Astrocyte of the spinal cord (primary cell): ENCODE measurements at regions not wholly inside any gene's neighbourhood (a gene's known extent, or its start where the extent isn't known, plus 50 kb on each side); places are given as distances from the start of the nearest gene placed in this dataset.
"Not testable (repeated sequence)": the region's sequence is repeated elsewhere in the genome, so short reads cannot be mapped to it uniquely, and the experiment has no call there.

Source experiments
- DNase-seq: peaks from one replicate; pipeline ENCODE4 v3.0.0; 2011; ENCODE audit warnings: low read depth, low spot score
- H3K4me3 ChIP-seq: 2 replicates; pipeline ENCODE4 v1.5.1; 2011; ENCODE audit warnings: low read depth, mild to moderate bottlenecking, low read length, moderate library complexity
- CTCF ChIP-seq: IDR thresholded peaks from 2 replicates; pipeline ENCODE4 v1.5.1; 2012; ENCODE audit warnings: low read depth, mild to moderate bottlenecking, low read length, inconsistent platforms
- in situ Hi-C: cut with HindIII; loops from 2 replicates; pipeline ENCODE4 v1.10.0; 2017; ENCODE audit warnings: low sequenced_read_pairs

DNA sequence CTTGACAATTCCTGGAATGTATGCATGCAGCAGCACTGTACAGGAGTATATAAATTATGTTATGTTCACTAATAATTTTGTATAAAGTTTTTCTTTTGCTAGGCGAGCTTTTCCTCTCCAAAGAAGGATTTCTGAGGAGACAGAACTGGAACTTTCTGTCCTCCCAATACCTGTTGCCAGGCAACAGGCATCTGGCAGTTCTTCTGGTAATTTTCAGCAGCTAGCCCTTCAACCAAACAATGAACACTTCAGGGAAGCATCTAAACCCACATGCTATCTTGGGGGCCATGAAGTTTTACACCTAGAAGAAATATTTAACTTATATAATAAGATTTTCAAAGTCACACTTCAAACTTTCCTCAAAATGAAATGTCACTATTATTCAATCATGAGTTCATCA, 162.9 kb upstream of the SYT10 start:
- H3K4me3 ChIP-seq, result no peak overlapping the region
- DNase-seq, result no peak
- TF ChIP-seq CTCF, result no peak
- in situ Hi-C loops, result no loop called here

DNA sequence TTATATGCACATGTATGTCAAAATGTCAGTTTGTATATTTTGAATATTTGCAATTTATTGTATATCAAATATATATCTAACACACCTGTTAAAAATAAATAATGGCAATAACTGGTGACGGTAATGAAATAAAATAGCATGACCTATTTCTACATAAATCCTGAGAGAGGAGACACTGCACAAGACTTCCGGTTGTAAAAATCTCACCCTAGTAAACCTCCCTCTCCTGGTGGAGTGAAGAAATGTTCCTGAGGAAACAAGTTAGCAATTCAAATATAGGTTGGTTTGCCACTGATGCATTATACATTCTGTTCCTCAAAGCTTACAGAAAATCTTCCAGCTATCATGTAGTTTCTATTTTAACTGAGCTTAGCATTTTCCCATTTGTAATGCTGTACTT, 166.1 kb upstream of the SYT10 start:
- no peak overlapping the region for H3K4me3 ChIP-seq
- no peak for DNase-seq
- in situ Hi-C loops, result no loop called here
- peak; percentile 6 for TF ChIP-seq CTCF

- H3K4me3 ChIP-seq, result no peak overlapping the region
- in situ Hi-C loops, result no loop called here
- DNase-seq, result no peak
- no peak for TF ChIP-seq CTCF
Measured at GRCh38 chr12:33609910-33610309, 170.3 kb upstream of the SYT10 start.

DNA sequence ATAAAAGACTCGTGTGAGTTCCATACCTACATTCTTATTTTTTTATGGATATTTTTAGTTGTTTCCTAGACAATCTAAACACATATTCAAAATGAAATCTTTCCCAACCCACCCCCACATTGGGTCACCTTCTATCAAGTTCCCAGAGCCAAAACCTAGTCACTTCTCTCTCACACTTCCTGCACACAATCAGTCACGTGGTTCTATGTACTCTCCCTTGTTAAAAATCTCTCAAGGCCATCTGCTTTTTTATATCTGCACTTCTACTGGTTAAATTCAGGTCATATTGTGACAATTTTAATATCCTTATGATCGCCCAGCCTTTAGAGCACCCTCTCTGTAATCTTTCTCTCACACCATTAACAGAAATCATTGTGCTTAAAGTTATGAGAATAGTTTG, 175.0 kb upstream of the SYT10 start:
- DNase-seq, result no peak
- in situ Hi-C loops, result no loop called here
- no peak overlapping the region for H3K4me3 ChIP-seq
- TF ChIP-seq CTCF, result no peak

DNA sequence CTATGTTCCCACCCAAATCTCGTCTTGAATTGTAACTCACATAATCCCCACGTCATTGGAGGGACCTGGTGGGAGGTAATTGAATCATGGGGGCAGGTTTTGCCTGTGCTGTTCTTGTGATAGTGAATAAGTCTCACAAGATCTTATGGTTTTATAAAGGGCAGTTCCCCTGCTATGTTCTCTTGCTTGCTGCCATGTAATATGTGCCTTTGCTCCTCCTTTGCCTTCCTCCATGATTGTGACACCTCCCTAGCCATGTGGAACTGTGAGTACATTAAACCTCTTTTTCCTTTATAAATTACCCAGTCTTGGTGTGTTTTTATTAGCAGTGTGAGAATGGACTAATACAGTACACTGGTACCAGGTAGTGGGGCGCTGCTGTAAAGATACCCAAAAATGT, 177.6 kb upstream of the SYT10 start:
- no peak for DNase-seq
- no peak overlapping the region for H3K4me3 ChIP-seq
- TF ChIP-seq CTCF, result no peak
- in situ Hi-C loops, result no loop called here

DNA sequence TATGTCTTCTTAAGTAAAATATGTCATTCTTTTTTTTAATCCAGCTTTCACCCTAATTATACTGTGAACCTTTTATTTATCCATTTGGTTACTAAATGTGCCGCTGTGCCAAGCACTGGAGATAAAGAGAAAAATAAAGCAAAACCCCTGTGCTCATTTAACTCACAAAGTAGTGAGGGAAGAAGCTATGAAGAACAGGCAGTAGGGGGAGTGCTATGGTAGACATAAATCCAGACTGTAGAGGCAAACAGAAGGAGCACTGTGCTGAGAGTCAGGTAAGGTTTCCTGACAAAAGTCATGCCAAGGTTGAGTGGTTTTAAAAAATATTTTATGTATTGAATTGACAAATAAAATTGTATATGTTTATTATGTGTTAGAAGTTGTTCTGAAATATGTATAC, 188.5 kb upstream of the SYT10 start:
- TF ChIP-seq CTCF, result no peak
- DNase-seq, result no peak
- in situ Hi-C loops, result no loop called here
- no peak overlapping the region for H3K4me3 ChIP-seq

DNA sequence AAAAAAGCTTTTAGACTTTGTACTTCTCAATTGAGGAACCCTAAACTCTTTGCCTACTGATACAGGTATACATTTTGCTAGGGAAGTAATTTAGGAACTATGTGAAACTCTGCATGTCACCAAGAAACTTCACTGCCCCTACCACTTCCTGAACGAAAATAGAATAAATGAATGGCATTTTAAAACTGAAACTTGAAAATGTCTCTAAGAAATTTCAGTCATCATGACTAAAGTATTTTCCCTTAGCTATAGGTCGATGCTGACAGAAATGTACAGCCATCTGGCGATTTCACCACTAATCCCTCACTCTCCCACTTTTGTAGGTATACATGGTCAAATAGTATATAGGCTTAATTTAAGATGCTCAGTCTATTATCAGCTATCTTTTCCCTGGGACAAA, 194.9 kb upstream of the SYT10 start:
- no peak for DNase-seq
- no peak for TF ChIP-seq CTCF
- in situ Hi-C loops, result no loop called here
- no peak overlapping the region for H3K4me3 ChIP-seq

- H3K4me3 ChIP-seq, in situ Hi-C loops, DNase-seq: not testable (repeated sequence)
Measured at GRCh38 chr12:33636930-33637329, 197.3 kb upstream of the SYT10 start.
